Left renal cortex interstitium (tissue), 4 donors: ENCODE measurements at regions not wholly inside any gene's neighbourhood (a gene's known extent, or its start where the extent isn't known, plus 50 kb on each side); places are given as distances from the start of the nearest gene placed in this dataset.
"Not testable (repeated sequence)": the region's sequence is repeated elsewhere in the genome, so short reads cannot be mapped to it uniquely, and the experiment has no call there.

Experiments
- DNase-seq, 4 donors: peaks; one replicate each; pipeline ENCODE4 v3.0.0-alpha.2; 2013; ENCODE audit warnings: low read depth in 4 of 4, low spot score in 2 of 4, missing footprints in 1 of 4

- no peak for DNase-seq
These were observed 51.0 kb downstream of the FHIP2A start for GRCh38 chr10:114872519-114873087.

GRCh38 chr10:114874827-114875411, 53.3 kb downstream of the FHIP2A start:
- peak in 1 of 4 donors; percentile 13 for DNase-seq

- not testable (repeated sequence) for DNase-seq
These were observed 54.1 kb downstream of the FHIP2A start for GRCh38 chr10:114875590-114876081.

GRCh38 chr10:114876169-114876568, 54.6 kb downstream of the FHIP2A start:
- DNase-seq = no peak

GRCh38 chr10:114876602-114877300, 55.2 kb downstream of the FHIP2A start:
- peak in 1 of 4 donors; percentile 45 for DNase-seq

- DNase-seq = no peak
These were observed 55.7 kb downstream of the FHIP2A start for GRCh38 chr10:114877301-114877644.

- no peak for DNase-seq
These were observed 57.5 kb downstream of the FHIP2A start for GRCh38 chr10:114879093-114879492.

- no peak for DNase-seq
These were observed 58.1 kb downstream of the FHIP2A start for GRCh38 chr10:114879541-114880158.

- DNase-seq = peak; percentile 44 to 82 (median 57)
These were observed 56.6 kb upstream of the TRUB1 start for GRCh38 chr10:114881417-114881816.

GRCh38 chr10:114881901-114882300, 56.1 kb upstream of the TRUB1 start:
- no peak for DNase-seq

GRCh38 chr10:114885443-114885842, 52.6 kb upstream of the TRUB1 start:
- no peak for DNase-seq
